GM12873 (cell line): ENCODE measurements at regions not wholly inside any gene's neighbourhood (a gene's known extent, or its start where the extent isn't known, plus 50 kb on each side); places are given as distances from the start of the nearest gene placed in this dataset.

Source experiments
- CTCF ChIP-seq: IDR thresholded peaks from 2 replicates; pipeline ENCODE4 v1.5.1; 2012; ENCODE audit warnings: low read depth, mild to moderate bottlenecking, moderate library complexity, low read length, control low read depth; ENCODE audit not compliant: insufficient read depth; ENCODE audit errors: missing control alignments

- TF ChIP-seq CTCF: no peak
These were observed 95.4 kb upstream of the KCNAB1 start for GRCh38 chr3:156024904-156025533.

- TF ChIP-seq CTCF: no peak
These were observed 91.2 kb upstream of the KCNAB1 start for GRCh38 chr3:156029208-156029607.

GRCh38 chr3:156030723-156031122 is 89.7 kb upstream of the KCNAB1 start:
- TF ChIP-seq CTCF: no peak

GRCh38 chr3:156033428-156033827 is 87.0 kb upstream of the KCNAB1 start:
- no peak for TF ChIP-seq CTCF

GRCh38 chr3:156035158-156035557 is 85.2 kb upstream of the KCNAB1 start:
- TF ChIP-seq CTCF: no peak

- no peak for TF ChIP-seq CTCF
These were observed 83.9 kb upstream of the KCNAB1 start for GRCh38 chr3:156036258-156037053.

GRCh38 chr3:156037356-156037755 is 83.0 kb upstream of the KCNAB1 start:
- no peak for TF ChIP-seq CTCF
